NAMALWA (cell line): ENCODE measurements at regions not wholly inside any gene's neighbourhood (a gene's known extent, or its start where the extent isn't known, plus 50 kb on each side); places are given as distances from the start of the nearest gene placed in this dataset.
"Not testable (repeated sequence)": the region's sequence is repeated elsewhere in the genome, so short reads cannot be mapped to it uniquely, and the experiment has no call there.

Experiments
- DNase-seq: peaks from one replicate; pipeline ENCODE4 v3.0.0-alpha.2; 2015; ENCODE audit warnings: low spot score

- DNase-seq = no peak
Measured at GRCh38 chr15:53022788-53023187, 232.7 kb upstream of the ONECUT1 start.

- no peak for DNase-seq
Measured at GRCh38 chr15:53013329-53013728, 223.2 kb upstream of the ONECUT1 start.

DNA sequence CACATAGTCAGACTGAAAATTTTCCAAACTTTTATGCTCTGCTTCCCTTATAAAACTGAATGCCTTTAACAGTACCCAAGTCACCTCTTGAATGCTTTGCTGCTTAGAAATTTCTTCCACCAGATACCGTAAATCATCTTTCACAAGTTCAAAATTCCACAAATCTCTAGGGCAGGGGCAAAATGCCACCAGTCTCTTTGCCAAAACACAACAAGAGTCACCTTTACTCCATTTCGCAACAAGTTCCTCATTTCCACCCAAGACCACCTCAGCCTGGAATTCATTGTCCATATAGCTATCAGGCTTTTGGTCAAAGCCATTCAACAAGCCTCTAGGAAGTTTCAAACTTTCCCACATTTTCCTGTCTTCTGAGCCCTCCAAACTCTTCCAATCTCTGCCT is 221.6 kb upstream of the ONECUT1 start:
- not testable (repeated sequence) for DNase-seq

DNA sequence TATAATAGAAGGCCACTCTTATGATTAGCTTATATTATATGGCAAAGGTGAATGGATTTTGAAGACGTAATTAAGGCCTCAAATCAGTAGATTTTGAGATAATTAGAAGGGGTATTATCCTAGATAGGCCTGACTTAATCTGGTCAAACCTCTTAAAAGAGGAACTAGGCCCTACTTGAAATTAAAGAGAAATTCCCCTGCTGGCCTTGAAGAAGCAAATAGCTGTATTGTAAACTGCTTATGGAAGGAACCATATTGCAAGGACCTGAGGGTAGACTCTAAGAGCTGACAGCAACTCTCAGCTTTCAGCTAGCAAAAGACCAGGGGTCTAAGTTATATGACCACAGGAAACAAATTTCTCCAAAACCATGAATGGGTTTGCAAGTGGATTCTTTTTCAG is 219.0 kb upstream of the ONECUT1 start:
- DNase-seq = no peak

GRCh38 chr15:53000409-53000808 is 210.3 kb upstream of the ONECUT1 start:
- DNase-seq = peak; percentile 14

GRCh38 chr15:52997123-52997522 is 207.0 kb upstream of the ONECUT1 start:
- DNase-seq = no peak

DNA sequence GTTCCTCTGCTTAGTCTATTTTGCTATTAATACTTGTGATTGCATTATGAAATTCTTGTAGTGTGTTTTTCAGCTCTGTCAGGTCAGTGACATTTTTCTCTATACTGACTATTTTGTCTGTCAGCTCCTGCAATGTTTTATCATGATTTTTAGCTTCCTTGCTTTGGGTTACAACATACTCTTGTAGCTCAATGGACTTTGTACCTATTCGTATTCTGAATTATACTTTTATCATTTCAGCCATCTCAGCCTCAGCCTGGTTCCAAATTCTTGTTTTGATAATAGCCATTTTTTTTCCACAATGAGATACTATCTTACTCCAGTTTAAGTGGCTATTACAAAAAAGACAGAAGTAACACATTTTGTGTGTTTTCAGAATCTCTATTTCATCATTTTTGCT is 204.2 kb upstream of the ONECUT1 start:
- DNase-seq = no peak

- DNase-seq = no peak
Measured at GRCh38 chr15:52984507-52984906, 194.4 kb upstream of the ONECUT1 start.

DNA sequence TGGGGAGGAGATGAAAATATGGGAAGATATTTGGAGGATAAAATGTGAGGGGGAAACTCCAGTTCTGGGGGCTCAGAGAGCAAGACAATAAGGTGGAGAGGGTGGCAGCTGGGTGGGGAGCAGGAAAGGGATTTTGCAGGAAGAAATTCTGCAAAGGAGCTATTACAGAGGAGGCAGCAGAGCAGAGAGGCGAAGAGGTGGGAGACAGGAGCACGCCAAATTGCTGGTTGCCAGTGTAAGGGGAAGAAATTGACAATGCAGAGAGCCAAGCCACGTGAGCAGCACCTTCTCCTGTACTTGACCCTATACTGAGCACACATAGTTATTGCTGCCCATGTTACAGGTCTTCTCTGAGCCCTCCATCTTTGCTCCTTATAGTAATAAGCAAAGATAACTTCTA is 190.3 kb upstream of the ONECUT1 start:
- no peak for DNase-seq

GRCh38 chr15:52976516-52977075 is 186.5 kb upstream of the ONECUT1 start:
- no peak for DNase-seq

DNA sequence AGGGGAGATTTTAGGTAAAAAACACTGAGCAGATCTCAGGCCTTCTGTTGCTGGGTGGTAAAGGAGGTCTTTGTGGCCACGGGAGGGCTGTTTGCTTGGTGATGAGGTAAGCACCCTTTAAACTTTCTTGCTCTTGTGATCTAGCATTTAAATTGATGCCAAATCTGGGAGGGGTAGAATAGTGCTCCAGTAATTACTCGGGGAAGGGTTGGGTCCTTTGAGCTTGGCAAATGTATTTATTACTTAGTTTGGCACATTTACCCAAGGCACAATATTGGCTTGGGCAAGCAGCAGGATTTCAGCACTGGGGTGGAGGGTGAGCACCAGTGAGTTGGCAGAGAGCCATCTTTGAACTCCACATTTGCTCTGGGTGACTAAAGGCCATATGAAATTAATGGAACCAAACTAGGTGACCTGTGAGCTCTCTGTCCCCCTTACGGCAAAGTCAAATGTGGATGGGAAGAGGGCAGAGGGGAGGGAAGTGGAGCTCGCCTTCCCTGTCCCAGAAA is 185.9 kb upstream of the ONECUT1 start:
- no peak for DNase-seq

- DNase-seq = no peak
Measured at GRCh38 chr15:52963865-52964264, 173.7 kb upstream of the ONECUT1 start.

- DNase-seq = peak; percentile 15
Measured at GRCh38 chr15:52960283-52960682, 170.1 kb upstream of the ONECUT1 start.

- DNase-seq = no peak
Measured at GRCh38 chr15:52943746-52944145, 153.6 kb upstream of the ONECUT1 start.

GRCh38 chr15:52936489-52936888 is 146.4 kb upstream of the ONECUT1 start:
- DNase-seq = no peak

GRCh38 chr15:52925130-52925529 is 135.0 kb upstream of the ONECUT1 start:
- no peak for DNase-seq

DNA sequence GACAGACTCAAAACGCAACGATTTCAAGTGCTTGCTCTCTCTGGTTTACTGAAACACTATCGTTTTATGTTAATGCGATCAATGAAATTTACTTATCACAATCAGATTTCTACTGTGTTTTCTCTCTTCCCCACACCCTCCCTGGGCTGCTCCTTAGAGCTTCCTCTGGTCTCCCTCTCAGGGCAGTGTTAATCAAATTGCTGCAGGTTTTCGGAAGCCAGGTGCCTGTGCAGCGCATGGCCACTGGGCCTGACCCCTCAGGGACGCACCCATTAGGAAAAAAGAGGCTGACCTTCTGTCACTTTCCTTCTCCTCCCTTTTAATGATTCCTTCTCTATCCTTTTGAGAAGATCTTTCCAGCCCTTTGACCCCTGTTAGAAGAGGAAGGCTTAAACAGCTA is 134.5 kb upstream of the ONECUT1 start:
- DNase-seq = no peak

- DNase-seq = no peak
Measured at GRCh38 chr15:52923626-52924025, 133.5 kb upstream of the ONECUT1 start.

- no peak for DNase-seq
Measured at GRCh38 chr15:52922871-52923270, 132.7 kb upstream of the ONECUT1 start.

- no peak for DNase-seq
Measured at GRCh38 chr15:52912172-52912571, 122.0 kb upstream of the ONECUT1 start.

- DNase-seq = no peak
Measured at GRCh38 chr15:52893338-52893737, 103.2 kb upstream of the ONECUT1 start.

DNA sequence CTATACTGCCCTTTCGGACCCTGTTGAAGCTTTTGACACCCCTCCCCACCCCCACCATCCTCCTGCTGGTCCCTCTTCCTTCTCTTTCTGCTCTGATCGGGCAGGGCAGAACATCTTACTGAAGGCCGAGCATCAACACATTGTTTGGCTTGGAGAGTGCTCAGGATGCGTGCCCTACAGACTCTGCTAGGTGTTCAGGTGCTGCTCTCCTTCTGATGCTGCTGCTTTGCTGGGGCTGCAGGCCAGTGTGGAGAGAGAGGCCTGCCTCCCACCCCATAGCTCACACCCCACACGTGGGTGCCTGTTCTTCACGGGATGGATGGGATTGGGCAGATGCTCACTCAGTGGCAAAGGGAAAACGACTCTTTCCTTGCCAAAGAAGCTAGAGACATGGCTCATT is 89.8 kb upstream of the ONECUT1 start:
- no peak for DNase-seq

DNA sequence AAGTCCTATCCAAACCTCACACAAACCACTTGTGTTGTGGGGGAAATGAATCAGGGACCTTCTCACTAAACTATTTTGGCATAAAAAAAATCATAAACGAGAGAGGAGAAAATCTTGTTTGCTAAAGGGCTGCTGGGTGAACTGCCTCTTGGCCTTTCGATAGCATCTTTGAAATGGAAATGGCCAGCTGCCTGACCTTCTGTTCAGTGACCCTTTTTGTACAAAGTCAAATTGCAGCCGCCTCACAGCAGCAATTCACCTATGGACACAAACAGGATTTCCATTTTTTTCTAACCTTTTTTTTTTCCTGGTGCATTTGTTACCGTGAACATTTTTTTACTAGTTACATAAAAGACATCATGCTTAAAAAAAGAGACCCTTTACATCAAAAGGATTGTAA is 89.0 kb upstream of the ONECUT1 start:
- no peak for DNase-seq

DNA sequence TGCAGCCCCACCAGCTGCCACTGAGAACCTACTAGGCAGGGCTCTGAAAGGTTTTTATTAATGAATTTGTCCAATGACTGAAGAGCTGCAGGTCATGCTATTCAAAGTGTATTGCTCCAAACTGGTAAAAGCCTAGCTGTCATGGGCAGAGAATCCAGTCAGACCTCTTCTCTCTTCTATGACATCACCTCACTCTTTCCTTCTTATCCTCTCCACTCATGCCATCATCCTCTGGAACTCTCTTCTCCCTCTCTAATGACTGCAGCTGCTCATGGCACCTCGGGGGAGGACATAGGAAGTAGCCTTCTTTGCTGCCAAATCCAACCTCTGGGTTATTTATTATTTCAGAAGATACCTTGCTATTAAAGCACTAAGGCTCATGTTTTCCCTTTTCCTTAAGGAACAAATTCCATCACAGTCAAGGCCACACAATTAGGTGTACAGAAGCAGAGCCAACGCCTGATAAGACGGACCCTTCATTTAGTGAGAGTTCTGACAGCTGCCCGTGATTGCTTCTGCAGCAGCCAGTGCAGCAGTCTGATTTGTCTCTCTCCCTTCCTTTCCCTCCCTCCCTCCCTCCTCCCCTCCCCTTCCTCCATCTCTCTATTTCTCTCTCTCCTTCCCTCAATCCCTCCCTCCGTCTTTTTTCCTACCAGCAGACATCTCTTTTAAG is 87.0 kb upstream of the ONECUT1 start:
- no peak for DNase-seq
